OCI-LY7 (cell line): ENCODE measurements at regions not wholly inside any gene's neighbourhood (a gene's known extent, or its start where the extent isn't known, plus 50 kb on each side); places are given as distances from the start of the nearest gene placed in this dataset.

Source experiments
- BruUV-seq: library from RNA; stranded (reverse); fragments of 400-500 nt; replicated peaks from 2 replicates; lab custom pipeline; 2021; lab: Mats Ljungman, UMichigan
- CTCF ChIA-PET: fragments of 300-600 bp; sonication (Branson Sonifier 250); formaldehyde crosslinking; loops from one replicate; lab custom pipeline; 2022; ENCODE audit warnings: antibody characterized with exemption; ENCODE audit not compliant: unreplicated experiment; lab: Charles Lee
- POLR2A ChIA-PET: fragments of 300-600 bp; sonication (Branson Sonifier 250); formaldehyde crosslinking; loops from one replicate; lab custom pipeline; 2022; ENCODE audit warnings: antibody characterized with exemption; lab: Charles Lee
- DNase-seq: peaks from one replicate; pipeline ENCODE4 v3.0.0-alpha.2; 2015; ENCODE audit warnings: low spot score
- H2AFZ ChIP-seq: fragments of 200-600 bp; sonication (generic), shearing (Covaris generic); 2 replicates; pipeline ENCODE4 v1.6.1; 2014; ENCODE audit warnings: mild to moderate bottlenecking, antibody characterized with exemption, low read length, moderate library complexity
- H3K27ac ChIP-seq: fragments of 200-600 bp; sonication (generic); 2 replicates; pipeline ENCODE4 v1.5.1; 2014; ENCODE audit warnings: mixed run types, low read depth, mild to moderate bottlenecking, moderate library complexity, low read length, inconsistent platforms; ENCODE audit not compliant: poor library complexity, severe bottlenecking
- H3K36me3 ChIP-seq: fragments of 200-600 bp; sonication (generic); 2 replicates; pipeline ENCODE4 v1.6.1; 2014; ENCODE audit warnings: mild to moderate bottlenecking, antibody characterized with exemption, low read length, moderate library complexity, mixed read lengths; ENCODE audit not compliant: insufficient read depth
- H3K4me1 ChIP-seq: fragments of 200-600 bp; sonication (generic); 2 replicates; pipeline ENCODE4 v1.5.1; 2014; ENCODE audit warnings: mild to moderate bottlenecking, low read length; ENCODE audit not compliant: insufficient read depth, poor library complexity, severe bottlenecking
- H3K4me2 ChIP-seq: fragments of 200-600 bp; sonication (generic); 2 replicates; pipeline ENCODE4 v1.6.1; 2014; ENCODE audit warnings: mild to moderate bottlenecking, low read length
- H3K4me3 ChIP-seq: fragments of 200-600 bp; sonication (generic); 2 replicates; pipeline ENCODE4 v1.5.1; 2014; ENCODE audit warnings: mild to moderate bottlenecking, low read depth, low read length; ENCODE audit not compliant: poor library complexity, severe bottlenecking
- H3K79me2 ChIP-seq: fragments of 200-600 bp; sonication (generic); 2 replicates; pipeline ENCODE4 v1.6.1; 2016; ENCODE audit warnings: low read depth, mild to moderate bottlenecking, low read length, moderate library complexity, mixed read lengths; ENCODE audit not compliant: insufficient read depth
- H3K9me2 ChIP-seq: fragments of 200-600 bp; sonication (generic); 2 replicates; pipeline ENCODE4 v1.6.1; 2016; ENCODE audit warnings: mild to moderate bottlenecking, low read length, mixed read lengths; ENCODE audit not compliant: insufficient read depth
- H3K9me3 ChIP-seq: fragments of 200-600 bp; sonication (generic); 2 replicates; pipeline ENCODE4 v1.6.1; 2014; ENCODE audit warnings: mild to moderate bottlenecking, mixed run types, low read length, mixed read lengths
- H4K20me1 ChIP-seq: fragments of 200-600 bp; sonication (generic); 2 replicates; pipeline ENCODE4 v1.6.1; 2014; ENCODE audit warnings: mild to moderate bottlenecking, antibody characterized with exemption, low read length, moderate library complexity, mixed read lengths; ENCODE audit not compliant: insufficient read depth
- EZH2phosphoT487 ChIP-seq: fragments of 200-600 bp; sonication (generic); IDR thresholded peaks from 2 replicates; pipeline ENCODE4 v1.6.1; 2018; ENCODE audit warnings: low read depth, borderline replicate concordance, mild to moderate bottlenecking, mixed run types, antibody characterized with exemption, low read length, moderate library complexity, mixed read lengths
- intact Hi-C: fragments of 100-400 bp; cut with micrococcal nuclease; formaldehyde crosslinking; loops from one replicate; pipeline ENCODE4 v1.10.0; 2022; ENCODE audit not compliant: unreplicated experiment
- TF ChIP-seq, protein P1 (sequence below): fragments of 200-600 bp; sonication (generic); conservative IDR thresholded peaks from 2 replicates; pipeline ENCODE4 v1.5.1; 2014; ENCODE audit warnings: mild to moderate bottlenecking, antibody characterized with exemption, low read length, moderate library complexity, mixed read lengths

DNA sequence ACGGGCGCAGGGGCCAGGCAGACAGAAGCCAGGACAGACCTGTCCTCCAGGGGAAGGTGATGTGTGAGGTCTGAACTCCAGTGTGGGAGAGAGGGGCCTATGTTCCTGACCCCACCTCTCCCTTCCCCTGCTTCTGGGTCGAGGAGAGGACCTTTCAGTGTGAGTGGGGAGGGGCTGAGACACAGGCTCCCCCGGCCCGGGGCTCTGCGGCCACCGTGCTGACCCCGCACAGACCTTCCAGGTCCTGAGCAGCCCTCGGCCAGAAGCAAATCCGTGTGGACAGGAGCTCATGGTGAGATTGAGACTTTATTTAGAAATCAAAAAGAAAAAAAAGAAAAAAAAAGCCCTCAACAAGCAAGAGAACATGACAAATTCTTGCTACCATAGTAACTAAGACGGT lies 680.5 kb downstream of the BRD1 start:
- no peaks in the 10 kb centered on the region for H3K79me2 ChIP-seq
- H3K9me2 ChIP-seq, result no peaks in the 10 kb centered on the region
- H2AFZ ChIP-seq, result no peak overlapping the region
- H4K20me1 ChIP-seq, result no peaks in the 10 kb centered on the region
- no peaks in the 10 kb centered on the region for H3K36me3 ChIP-seq
- ChIA-PET POLR2A (no interaction called here), CTCF (interaction anchor here (0.6 kb wide), 1 partner anchor 25 kb away, joined by 3 read pairs; no protein-coding TSS in a partner anchor)
- intact Hi-C loops, result no loop called here
- H3K4me1 ChIP-seq, result no peaks in the 10 kb centered on the region
- no TSS peak for BruUV-seq
- H3K4me2 ChIP-seq, result no peak overlapping the region
- DNase-seq, result no peak
- TF ChIP-seq EZH2phosphoT487, result no peak
- TF ChIP-seq, protein P1, sequence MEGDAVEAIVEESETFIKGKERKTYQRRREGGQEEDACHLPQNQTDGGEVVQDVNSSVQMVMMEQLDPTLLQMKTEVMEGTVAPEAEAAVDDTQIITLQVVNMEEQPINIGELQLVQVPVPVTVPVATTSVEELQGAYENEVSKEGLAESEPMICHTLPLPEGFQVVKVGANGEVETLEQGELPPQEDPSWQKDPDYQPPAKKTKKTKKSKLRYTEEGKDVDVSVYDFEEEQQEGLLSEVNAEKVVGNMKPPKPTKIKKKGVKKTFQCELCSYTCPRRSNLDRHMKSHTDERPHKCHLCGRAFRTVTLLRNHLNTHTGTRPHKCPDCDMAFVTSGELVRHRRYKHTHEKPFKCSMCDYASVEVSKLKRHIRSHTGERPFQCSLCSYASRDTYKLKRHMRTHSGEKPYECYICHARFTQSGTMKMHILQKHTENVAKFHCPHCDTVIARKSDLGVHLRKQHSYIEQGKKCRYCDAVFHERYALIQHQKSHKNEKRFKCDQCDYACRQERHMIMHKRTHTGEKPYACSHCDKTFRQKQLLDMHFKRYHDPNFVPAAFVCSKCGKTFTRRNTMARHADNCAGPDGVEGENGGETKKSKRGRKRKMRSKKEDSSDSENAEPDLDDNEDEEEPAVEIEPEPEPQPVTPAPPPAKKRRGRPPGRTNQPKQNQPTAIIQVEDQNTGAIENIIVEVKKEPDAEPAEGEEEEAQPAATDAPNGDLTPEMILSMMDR, result no peak
- no peak overlapping the region for H3K4me3 ChIP-seq
- H3K9me3 ChIP-seq, result no peaks in the 10 kb centered on the region
- no peak overlapping the region for H3K27ac ChIP-seq

DNA sequence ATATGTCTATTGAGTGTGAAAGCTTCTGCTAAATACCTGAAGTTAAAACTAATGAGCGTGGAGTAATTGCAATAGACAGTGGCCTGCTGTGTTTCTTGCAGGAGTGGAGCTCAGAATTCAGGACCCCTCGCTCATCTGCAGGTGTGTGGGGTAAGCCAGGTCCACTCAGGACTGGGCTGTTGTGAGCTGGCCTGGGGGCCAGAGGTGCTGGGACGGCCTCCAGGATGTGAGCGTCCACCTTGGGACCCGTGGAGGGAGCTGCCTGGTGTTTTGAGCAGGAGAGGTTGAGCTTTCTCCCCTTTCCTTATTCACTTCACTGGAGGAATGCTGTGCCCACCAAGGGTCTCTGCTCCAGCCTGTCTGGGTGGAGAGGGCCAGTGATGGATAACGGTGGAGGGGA lies 681.2 kb downstream of the BRD1 start:
- H3K4me2 ChIP-seq, result no peak overlapping the region
- no peak for DNase-seq
- no peak overlapping the region for H3K27ac ChIP-seq
- H3K79me2 ChIP-seq, result no peaks in the 10 kb centered on the region
- H3K36me3 ChIP-seq, result no peaks in the 10 kb centered on the region
- intact Hi-C loops, result no loop called here
- H3K4me3 ChIP-seq, result no peak overlapping the region
- no peaks in the 10 kb centered on the region for H4K20me1 ChIP-seq
- no peaks in the 10 kb centered on the region for H3K4me1 ChIP-seq
- TF ChIP-seq, protein P1, result no peak
- no peak for TF ChIP-seq EZH2phosphoT487
- no peaks in the 10 kb centered on the region for H3K9me3 ChIP-seq
- CTCF ChIA-PET, result interaction anchor here (0.6 kb wide), 3 partner anchors 15 to 850 kb away, joined by 3 read pairs; no protein-coding TSS in a partner anchor
- no TSS peak for BruUV-seq
- no peak overlapping the region for H2AFZ ChIP-seq
- POLR2A ChIA-PET, result no interaction called here
- no peaks in the 10 kb centered on the region for H3K9me2 ChIP-seq

DNA sequence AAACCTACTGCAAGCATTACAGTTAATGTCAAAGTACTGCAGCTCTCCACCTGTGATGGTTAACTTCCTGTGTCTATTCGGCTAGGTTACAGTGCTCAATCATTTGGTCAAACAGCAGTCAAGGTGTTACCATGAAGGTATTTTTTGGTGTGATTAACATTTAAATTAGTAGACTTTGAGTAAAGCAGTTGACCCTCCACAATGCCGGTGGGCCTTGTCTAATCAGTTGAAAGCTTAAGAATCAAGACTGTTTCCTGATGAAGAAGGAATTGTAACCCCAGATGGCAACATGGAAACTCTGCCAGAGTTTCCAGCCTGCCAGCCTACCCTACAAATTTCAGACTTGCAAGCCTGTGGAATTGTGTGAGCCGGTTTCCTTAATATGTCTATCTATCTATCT lies 683.9 kb downstream of the BRD1 start:
- ChIA-PET POLR2A (interaction anchor here (0.7 kb wide), 1 partner anchor 14 kb away, joined by 3 read pairs; no protein-coding TSS in a partner anchor), CTCF (no interaction called here)
- Histone ChIP-seq H3K4me3 (no peak overlapping the region), H4K20me1 (no peaks in the 10 kb centered on the region), H2AFZ (no peak overlapping the region), H3K36me3 (no peaks in the 10 kb centered on the region), H3K4me1 (no peaks in the 10 kb centered on the region), H3K79me2 (no peaks in the 10 kb centered on the region), H3K27ac (no peak overlapping the region), H3K9me2 (no peaks in the 10 kb centered on the region), H3K4me2 (no peak overlapping the region), H3K9me3 (no peaks in the 10 kb centered on the region)
- TF ChIP-seq, protein P1, result no peak
- no peak for TF ChIP-seq EZH2phosphoT487
- BruUV-seq, result no TSS peak
- no peak for DNase-seq
- intact Hi-C loops, result no loop called here
